Breast epithelium (tissue), 3 donors: ENCODE measurements at regions not wholly inside any gene's neighbourhood (a gene's known extent, or its start where the extent isn't known, plus 50 kb on each side); places are given as distances from the start of the nearest gene placed in this dataset.
"Not testable (repeated sequence)": the region's sequence is repeated elsewhere in the genome, so short reads cannot be mapped to it uniquely, and the experiment has no call there.

Source experiments
- POLR2A ChIP-seq: fragments of 450-650 bp; IDR thresholded peaks from one replicate; pipeline ENCODE4 v1.6.1; 2016; ENCODE audit warnings: antibody characterized with exemption, mild to moderate bottlenecking, moderate library complexity
- TF ChIP-seq, protein P1 (sequence below), 3 donors: fragments of 450-650 bp; IDR thresholded peaks; one replicate each; pipeline ENCODE4 v1.5.1; 2016 to 2017; ENCODE audit warnings: antibody characterized with exemption in 3 of 3, mild to moderate bottlenecking in 3 of 3, moderate library complexity in 3 of 3

DNA sequence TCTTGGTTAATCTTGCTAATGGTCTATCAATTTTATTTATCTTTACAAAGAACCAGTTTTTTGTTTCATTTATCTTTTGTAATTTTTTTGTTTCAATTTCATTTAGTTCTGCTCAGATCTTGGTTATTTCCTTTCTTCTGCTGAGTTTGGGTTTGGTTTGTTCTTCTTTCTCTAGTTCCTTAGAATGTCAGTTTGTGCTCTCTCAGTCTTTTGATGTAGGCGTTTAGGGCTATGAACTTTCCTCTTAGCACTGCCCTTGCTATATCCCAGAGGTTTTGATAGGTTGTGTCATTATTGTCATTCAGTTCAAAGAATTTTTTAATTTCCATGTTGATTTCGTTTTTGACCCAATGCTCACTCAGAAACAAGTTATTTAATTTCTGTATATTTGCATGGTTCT, 97.1 kb upstream of the CHST15 start:
- not testable (repeated sequence) for TF ChIP-seq POLR2A
- TF ChIP-seq, protein P1, sequence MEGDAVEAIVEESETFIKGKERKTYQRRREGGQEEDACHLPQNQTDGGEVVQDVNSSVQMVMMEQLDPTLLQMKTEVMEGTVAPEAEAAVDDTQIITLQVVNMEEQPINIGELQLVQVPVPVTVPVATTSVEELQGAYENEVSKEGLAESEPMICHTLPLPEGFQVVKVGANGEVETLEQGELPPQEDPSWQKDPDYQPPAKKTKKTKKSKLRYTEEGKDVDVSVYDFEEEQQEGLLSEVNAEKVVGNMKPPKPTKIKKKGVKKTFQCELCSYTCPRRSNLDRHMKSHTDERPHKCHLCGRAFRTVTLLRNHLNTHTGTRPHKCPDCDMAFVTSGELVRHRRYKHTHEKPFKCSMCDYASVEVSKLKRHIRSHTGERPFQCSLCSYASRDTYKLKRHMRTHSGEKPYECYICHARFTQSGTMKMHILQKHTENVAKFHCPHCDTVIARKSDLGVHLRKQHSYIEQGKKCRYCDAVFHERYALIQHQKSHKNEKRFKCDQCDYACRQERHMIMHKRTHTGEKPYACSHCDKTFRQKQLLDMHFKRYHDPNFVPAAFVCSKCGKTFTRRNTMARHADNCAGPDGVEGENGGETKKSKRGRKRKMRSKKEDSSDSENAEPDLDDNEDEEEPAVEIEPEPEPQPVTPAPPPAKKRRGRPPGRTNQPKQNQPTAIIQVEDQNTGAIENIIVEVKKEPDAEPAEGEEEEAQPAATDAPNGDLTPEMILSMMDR (IDR thresholded peaks at IDR 0.05): not testable (repeated sequence)
